GM21423 (cell line): ENCODE measurements at regions not wholly inside any gene's neighbourhood (a gene's known extent, or its start where the extent isn't known, plus 50 kb on each side); places are given as distances from the start of the nearest gene placed in this dataset.

ENCODE experiments used
- ATAC-seq: cut with Tn5 transposase; IDR thresholded peaks from one replicate; pipeline ENCODE4 v1.9.1; 2021; ENCODE audit warnings: mild to moderate bottlenecking, moderate library complexity; ENCODE audit not compliant: unreplicated experiment

- peak; percentile 45 for ATAC-seq
These were observed 93.2 kb downstream of the FOXF2 start for GRCh38 chr6:1482381-1483166.

- ATAC-seq = no peak
These were observed 96.3 kb downstream of the FOXF2 start for GRCh38 chr6:1485678-1486077.

GRCh38 chr6:1486387-1486786 lies 97.0 kb downstream of the FOXF2 start:
- ATAC-seq = no peak

GRCh38 chr6:1487239-1487638 lies 97.9 kb downstream of the FOXF2 start:
- no peak for ATAC-seq

- no peak for ATAC-seq
These were observed 101.6 kb downstream of the FOXF2 start for GRCh38 chr6:1491025-1491424.

GRCh38 chr6:1491591-1492319 lies 102.4 kb downstream of the FOXF2 start:
- ATAC-seq = no peak

GRCh38 chr6:1494671-1495070 lies 105.3 kb downstream of the FOXF2 start:
- no peak for ATAC-seq

- ATAC-seq = no peak
These were observed 106.0 kb downstream of the FOXF2 start for GRCh38 chr6:1495344-1495743.

GRCh38 chr6:1496092-1496491 lies 106.7 kb downstream of the FOXF2 start:
- ATAC-seq = no peak

- ATAC-seq = no peak
These were observed 107.7 kb downstream of the FOXF2 start for GRCh38 chr6:1496836-1497760.

GRCh38 chr6:1497761-1498105 lies 108.4 kb downstream of the FOXF2 start:
- no peak for ATAC-seq

- no peak for ATAC-seq
These were observed 109.2 kb downstream of the FOXF2 start for GRCh38 chr6:1498491-1499113.

GRCh38 chr6:1499777-1500176 lies 109.9 kb upstream of the FOXC1 start:
- ATAC-seq = no peak

GRCh38 chr6:1500913-1501312 lies 108.8 kb upstream of the FOXC1 start:
- ATAC-seq = no peak

GRCh38 chr6:1502041-1502440 lies 107.7 kb upstream of the FOXC1 start:
- no peak for ATAC-seq

- ATAC-seq = no peak
These were observed 105.9 kb upstream of the FOXC1 start for GRCh38 chr6:1503811-1504210.

GRCh38 chr6:1504465-1504864 lies 105.2 kb upstream of the FOXC1 start:
- no peak for ATAC-seq

GRCh38 chr6:1507251-1507650 lies 102.5 kb upstream of the FOXC1 start:
- ATAC-seq = no peak

GRCh38 chr6:1509241-1509640 lies 100.5 kb upstream of the FOXC1 start:
- ATAC-seq = no peak

GRCh38 chr6:1510239-1510638 lies 99.5 kb upstream of the FOXC1 start:
- ATAC-seq = no peak

- ATAC-seq = no peak
These were observed 96.4 kb upstream of the FOXC1 start for GRCh38 chr6:1513215-1513780.
